HCT116 (cell line): ENCODE measurements at regions not wholly inside any gene's neighbourhood (a gene's known extent, or its start where the extent isn't known, plus 50 kb on each side); places are given as distances from the start of the nearest gene placed in this dataset.

Experiments used
- TF ChIP-seq, protein P1 (sequence below): IDR thresholded peaks from 2 replicates; pipeline ENCODE4 v1.6.1; 2012; ENCODE audit warnings: low read depth
- TF ChIP-seq, protein P2 (sequence below), 3 experiments: fragments of 200-600 bp in 1 of 3; sonication (generic) in 1 of 3; IDR thresholded peaks in 2 of 3; conservative IDR thresholded peaks in 1 of 3; 2 replicates each; pipeline ENCODE4 v1.5.1; 2012 to 2017; ENCODE audit warnings: low read depth in 2 of 3, low read length in 2 of 3, antibody characterized with exemption in 1 of 3, borderline replicate concordance in 1 of 3, control low read depth in 1 of 3, mild to moderate bottlenecking in 1 of 3, mixed read lengths in 1 of 3, mixed run types in 1 of 3, moderate library complexity in 1 of 3; ENCODE audit not compliant: insufficient read depth in 1 of 3

GRCh38 chr3:103006526-103007183 is 571.8 kb downstream of the ZPLD1 start:
- TF ChIP-seq, protein P1, sequence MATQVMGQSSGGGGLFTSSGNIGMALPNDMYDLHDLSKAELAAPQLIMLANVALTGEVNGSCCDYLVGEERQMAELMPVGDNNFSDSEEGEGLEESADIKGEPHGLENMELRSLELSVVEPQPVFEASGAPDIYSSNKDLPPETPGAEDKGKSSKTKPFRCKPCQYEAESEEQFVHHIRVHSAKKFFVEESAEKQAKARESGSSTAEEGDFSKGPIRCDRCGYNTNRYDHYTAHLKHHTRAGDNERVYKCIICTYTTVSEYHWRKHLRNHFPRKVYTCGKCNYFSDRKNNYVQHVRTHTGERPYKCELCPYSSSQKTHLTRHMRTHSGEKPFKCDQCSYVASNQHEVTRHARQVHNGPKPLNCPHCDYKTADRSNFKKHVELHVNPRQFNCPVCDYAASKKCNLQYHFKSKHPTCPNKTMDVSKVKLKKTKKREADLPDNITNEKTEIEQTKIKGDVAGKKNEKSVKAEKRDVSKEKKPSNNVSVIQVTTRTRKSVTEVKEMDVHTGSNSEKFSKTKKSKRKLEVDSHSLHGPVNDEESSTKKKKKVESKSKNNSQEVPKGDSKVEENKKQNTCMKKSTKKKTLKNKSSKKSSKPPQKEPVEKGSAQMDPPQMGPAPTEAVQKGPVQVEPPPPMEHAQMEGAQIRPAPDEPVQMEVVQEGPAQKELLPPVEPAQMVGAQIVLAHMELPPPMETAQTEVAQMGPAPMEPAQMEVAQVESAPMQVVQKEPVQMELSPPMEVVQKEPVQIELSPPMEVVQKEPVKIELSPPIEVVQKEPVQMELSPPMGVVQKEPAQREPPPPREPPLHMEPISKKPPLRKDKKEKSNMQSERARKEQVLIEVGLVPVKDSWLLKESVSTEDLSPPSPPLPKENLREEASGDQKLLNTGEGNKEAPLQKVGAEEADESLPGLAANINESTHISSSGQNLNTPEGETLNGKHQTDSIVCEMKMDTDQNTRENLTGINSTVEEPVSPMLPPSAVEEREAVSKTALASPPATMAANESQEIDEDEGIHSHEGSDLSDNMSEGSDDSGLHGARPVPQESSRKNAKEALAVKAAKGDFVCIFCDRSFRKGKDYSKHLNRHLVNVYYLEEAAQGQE, result no peak
- TF ChIP-seq, protein P2, sequence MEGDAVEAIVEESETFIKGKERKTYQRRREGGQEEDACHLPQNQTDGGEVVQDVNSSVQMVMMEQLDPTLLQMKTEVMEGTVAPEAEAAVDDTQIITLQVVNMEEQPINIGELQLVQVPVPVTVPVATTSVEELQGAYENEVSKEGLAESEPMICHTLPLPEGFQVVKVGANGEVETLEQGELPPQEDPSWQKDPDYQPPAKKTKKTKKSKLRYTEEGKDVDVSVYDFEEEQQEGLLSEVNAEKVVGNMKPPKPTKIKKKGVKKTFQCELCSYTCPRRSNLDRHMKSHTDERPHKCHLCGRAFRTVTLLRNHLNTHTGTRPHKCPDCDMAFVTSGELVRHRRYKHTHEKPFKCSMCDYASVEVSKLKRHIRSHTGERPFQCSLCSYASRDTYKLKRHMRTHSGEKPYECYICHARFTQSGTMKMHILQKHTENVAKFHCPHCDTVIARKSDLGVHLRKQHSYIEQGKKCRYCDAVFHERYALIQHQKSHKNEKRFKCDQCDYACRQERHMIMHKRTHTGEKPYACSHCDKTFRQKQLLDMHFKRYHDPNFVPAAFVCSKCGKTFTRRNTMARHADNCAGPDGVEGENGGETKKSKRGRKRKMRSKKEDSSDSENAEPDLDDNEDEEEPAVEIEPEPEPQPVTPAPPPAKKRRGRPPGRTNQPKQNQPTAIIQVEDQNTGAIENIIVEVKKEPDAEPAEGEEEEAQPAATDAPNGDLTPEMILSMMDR (IDR thresholded peaks at IDR 0.05 in 2 of 3, conservative IDR thresholded peaks at IDR 0.05 in 1 of 3; ENCODE audit: borderline replicate concordance in 1 of 3, insufficient read depth in 1 of 3, low read depth in 2 of 3, low read length in 2 of 3), result no peak
